ENCODE measurements at regions not wholly inside any gene's neighbourhood (a gene's known extent, or its start where the extent isn't known, plus 50 kb on each side); places are given as distances from the start of the nearest gene placed in this dataset.
"Not testable (repeated sequence)": the region's sequence is repeated elsewhere in the genome, so short reads cannot be mapped to it uniquely, and the experiment has no call there.

DNA sequence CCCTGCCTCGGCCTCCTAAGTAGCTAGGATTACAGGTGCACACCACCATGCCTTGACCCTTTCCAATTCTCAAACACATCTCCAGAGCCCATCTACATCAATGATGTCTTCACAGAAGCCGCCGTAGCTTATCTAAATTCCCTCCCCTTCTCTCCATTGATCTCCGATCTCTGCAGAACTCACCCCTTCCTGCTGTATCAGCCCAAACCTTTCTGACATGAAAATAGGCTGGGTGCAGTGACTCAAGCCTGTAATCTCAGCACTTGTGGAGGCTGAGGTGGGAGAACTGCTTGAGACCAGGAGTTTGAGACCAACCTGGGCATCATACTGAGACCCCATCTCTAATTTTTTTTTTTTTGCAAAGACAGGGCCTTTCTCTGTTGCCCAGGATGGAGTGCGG is 406.6 kb upstream of the AMELY start:
- no peak for DNase-seq (ENCODE audit: low spot score)

DNA sequence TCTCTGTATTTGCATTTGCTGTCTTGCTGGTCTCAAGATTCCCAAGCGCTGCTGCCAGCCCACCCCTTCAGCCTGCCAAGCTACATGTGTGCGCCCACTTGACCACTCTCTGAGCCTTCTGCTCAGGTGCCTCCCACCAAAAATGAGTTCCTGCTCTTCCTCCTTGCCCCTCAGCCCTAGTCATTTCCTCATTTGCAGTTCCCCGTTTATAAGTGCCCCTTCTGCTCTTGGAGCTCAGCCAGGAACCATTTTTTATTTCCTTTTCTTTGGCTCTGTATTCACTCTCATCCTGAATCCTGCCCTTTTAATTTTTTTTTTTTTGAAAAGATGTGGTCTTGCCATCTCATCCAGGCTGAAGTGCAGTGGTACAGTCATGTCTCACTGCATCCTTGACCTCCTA is 406.0 kb upstream of the AMELY start:
- no peak for DNase-seq (ENCODE audit: low spot score)

DNA sequence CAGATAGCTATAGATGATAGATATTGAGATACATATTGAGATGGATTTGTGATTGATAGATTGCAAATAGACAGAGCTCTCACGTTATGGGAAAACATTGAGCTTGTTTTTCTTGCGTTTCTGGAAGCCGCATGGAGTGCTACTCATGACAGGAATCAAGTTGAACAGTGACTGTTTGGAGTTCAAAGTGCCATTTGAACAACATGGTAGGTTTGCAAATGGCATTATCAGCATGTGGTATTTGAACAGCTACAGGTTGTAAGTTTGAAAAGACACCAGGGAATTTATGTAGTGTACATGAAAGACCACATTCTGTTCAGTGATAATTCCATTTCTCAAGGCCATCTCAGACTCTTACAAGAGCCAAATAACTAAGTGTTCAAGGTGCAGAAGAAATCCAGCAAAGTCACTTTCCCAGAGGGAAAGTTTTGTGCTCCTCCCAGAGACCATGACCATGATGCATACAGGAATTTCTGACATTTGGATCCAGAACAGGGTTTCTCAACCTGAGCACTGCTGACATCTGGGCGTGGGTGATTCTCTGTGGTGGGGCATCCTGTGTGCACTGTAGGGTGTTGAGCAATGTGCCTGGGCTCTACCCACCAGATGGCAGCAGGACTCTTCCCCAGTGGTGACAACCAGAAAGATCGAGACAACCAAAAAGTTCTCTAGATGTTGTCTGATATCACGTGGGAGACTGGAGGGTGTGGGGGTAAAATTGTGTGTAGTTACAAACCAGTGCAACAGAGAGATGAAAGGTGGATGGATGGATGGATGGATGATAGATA is 399.1 kb upstream of the AMELY start:
- DNase-seq (ENCODE audit: low spot score): no peak

DNA sequence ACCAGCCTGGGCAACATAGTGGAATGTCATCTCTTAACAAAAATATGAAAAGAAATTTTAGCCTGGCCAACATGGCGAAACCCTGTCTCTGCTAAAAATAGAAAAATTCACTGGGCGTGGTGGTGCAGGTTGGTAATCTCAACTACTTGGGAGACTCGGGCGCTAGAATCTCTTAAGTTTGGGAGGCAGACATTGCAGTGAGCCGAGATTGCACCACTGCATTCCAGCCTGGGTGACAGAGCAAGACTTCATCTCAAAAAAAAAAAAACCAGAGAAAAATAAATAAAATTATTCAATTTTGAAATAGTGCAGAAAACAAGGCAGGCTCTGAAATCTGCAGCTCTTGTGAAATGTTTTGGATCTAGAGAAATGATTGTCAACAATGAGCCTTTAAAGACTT is 397.3 kb upstream of the AMELY start:
- no peak for DNase-seq (ENCODE audit: low spot score)

DNA sequence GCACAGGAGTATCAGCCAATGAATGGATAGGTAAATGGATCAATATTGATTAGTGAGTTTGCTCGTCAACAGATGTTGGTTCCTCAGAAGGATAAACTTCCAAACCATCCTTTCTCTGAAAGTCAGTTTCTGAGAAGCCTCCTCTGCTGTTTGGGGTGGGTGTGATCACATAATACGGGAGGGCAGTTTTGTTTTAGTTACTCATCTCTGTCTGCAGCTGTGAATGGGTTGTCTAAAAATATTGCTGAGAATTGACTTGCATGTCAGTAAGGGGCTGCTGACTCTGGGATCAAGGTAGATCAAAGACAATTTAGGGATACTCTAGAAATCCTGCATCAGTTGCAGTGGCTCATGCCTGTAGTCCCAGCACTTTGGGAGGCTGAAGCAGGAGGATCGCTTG is 390.8 kb upstream of the AMELY start:
- DNase-seq (ENCODE audit: low spot score): no peak

DNA sequence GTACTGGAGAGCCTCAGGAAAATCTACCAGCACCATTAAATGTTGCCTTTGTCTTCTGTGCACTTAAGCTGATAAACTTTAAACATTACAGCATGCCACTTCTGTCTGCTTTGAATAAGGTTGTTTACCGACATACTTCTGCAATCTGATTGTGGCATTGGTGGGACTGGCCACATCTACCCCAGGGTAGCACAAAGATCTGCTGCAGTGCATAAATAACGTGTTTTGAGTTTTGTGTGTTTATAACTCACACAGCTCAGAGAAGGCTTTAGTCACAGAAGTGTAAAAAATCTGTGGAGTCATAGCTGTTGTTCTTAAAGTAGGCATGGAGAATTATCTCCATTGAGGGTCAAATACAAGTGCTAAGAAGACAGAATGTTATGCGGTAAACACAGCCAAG is 388.4 kb upstream of the AMELY start:
- peak; percentile 20 for DNase-seq (ENCODE audit: low spot score)

DNA sequence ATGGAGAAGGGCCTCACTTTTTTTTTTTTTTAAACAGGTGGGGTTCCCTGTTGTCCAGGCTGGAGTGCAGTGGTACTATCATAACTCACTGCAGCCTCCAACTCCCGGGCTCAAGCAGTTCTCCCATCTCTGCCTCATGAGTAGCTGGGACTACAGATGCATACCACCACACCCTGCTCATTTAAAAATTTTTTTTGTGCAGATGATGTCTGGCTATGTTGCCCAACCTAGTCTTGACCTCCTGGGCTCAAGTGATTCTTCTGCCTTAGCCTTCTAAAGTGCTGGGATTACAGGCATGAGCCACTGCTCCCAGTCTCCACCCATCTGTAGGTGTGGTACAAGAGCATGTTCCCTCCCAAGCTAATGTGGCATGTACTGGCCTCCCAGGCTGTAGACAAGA is 380.6 kb upstream of the AMELY start:
- DNase-seq (ENCODE audit: low spot score): peak; percentile 22

DNA sequence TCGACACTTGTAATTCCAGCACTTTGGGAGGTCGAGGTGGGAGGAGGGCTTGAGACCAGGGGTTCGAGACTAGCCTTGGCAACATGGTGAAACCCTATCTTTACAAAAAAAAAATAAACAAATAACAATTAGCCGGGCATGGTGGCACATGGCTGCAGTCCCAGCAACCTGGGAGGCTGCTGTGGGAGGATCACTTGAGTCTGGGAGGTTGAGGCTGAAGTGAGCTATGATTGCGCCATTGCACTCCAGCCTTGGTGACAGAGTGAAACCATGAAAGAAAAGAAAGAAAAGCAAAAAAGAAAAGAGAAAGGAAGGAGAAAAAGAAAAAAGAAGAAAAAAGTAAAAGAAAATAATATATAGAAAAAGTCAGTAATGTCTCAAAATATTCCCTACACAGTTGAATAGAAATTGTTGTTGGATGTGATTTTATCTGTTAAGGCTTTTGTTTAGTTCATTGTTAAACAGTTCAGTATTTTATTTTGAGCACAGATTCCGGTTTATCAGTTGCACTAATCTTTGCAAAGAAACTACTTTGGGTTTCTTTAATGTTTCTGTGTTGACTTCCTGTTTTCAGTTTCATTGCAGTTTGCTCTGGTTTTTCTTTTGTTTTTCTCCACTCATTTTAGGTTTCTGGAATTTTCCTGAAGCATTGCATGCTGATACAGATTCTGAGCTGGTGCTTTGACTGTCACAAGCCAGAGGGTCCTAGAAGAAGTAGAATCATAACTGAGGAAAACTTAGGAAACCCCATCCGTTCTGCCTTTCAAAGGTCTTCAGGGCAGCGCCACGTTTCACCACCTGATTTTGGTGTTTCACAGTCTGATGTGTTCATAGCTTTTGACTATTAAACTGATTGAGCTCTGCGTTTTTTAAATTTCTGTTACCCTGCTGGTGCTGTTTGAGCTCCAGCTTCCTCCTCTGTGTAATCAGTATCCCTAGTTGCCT is 378.6 kb upstream of the AMELY start:
- DNase-seq (ENCODE audit: low spot score): no peak

DNA sequence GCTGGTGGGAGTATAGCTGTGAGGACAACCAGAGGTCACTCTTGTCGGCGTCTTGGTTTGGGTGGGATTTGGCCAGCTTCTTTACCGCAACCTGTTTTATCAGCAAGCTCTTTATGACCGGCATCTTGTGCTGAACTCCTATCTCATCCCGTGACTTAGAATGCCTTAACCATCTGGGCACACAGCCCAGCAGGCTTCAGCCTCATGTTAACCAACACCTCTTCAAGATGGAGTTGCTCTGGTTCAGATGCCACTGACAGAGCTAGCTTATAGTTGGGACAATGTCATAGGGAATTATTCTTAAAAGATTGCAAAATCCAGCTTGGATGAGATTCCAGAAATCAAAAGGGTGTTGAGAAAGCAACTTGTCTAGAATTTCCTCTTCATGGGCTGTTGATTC is 377.1 kb upstream of the AMELY start:
- DNase-seq (ENCODE audit: low spot score): peak; percentile 63

DNA sequence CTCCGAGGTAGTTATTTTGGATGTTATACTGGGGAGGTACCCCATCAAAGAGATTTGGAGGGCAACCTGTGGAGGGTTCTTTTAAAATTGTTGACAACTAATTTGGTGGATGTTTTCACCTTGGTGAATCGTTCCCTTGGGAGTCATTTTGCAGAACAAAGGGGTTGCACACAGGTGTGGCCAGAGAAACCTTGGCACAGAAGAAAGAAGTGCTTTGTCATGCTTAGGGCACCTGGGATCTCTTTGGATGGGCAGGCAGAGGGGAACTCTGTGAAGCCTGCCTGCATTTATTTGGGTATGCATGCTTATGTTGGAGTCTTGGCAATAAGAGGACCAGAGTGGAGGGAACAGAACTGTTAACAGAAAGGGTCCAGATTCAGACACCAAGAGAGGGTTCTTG is 376.4 kb upstream of the AMELY start:
- not testable (repeated sequence) for DNase-seq (ENCODE audit: low spot score)

DNA sequence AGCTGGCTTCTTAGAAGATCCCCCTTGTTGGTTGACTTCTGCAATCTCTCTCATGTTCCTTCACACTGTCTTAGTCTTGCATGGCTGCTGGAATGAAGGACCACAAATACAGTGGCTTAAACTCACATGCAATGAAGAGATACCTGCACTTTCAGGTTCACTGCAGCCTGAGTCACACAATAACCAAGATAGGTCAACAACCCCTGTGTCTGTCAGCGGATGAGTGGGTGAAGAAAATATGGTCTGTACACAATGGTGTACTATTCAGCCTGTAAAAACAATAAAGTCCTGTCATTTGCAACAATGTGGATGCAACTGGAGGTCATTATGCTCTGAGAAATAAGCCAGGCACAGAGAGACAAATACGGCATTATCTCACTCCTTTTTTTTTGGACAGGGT is 373.8 kb upstream of the AMELY start:
- no peak for DNase-seq (ENCODE audit: low spot score)

DNA sequence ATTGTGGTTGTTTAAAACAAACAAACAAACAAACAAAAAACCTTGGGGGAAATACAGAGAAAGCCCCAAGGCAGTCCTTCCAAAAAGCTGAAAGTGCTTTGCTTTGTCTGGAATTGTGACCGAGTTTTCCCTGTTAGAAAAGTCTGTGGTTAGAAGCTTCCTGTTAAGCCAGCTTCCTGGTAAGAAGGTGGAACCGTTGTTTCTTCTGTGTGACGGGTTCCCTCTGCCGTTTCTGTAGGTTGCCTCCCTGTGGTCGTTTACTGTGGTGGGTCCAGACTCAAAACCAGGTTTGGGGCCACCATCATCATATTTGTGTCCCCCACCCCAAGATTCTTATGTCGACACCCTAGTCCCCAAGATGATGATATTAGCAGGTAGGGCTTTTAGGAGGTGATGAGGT is 371.4 kb upstream of the AMELY start:
- no peak for DNase-seq (ENCODE audit: low spot score)

DNA sequence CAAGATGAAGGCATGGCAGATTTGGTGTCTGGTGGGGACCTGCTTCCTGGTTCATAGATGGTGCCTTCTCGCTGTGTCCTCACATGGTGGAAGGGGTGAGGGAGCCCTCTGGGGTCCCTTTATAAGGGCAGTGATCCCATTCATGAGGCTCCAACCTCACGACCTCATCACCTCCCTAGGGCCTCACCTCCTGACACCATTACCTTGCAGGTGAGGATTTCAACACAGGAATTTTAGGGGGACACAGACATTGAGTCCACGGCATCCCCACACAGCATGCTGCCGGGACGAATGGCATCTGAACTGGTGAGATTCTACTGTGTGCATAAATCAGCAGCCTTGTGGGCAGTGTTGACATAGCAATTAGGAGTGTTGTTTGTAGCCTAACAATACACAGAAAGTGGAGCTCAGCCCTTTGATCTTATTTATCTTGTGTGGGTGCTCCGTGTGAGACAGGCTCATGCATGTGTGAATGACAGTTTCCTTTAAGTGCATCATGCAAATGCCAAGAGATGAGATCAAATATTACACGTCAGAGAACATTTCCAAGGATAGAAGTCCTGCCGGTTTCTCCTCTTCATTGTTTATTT is 368.7 kb upstream of the AMELY start:
- DNase-seq (ENCODE audit: low spot score): not testable (repeated sequence)

DNA sequence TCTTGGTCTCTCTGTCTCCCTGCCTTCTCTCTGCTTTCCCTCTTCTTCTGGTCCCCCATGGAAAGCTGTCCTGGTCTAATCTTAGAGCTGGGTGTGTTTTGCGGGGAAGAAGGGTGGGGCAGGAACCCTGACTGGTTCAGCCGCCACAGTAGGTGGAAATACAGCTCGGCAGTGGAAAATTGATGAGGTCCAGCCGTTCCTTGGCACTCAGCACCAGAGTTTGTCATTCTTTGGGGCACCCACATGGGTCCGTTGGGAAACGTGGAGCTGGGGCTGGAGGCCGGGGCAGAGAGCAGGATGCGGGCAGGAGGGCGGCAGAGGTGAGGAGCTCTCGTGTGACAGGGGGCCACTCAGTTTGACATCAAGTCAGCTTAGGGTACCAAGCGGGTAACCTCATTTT is 364.2 kb upstream of the AMELY start:
- peak; percentile 8 for DNase-seq (ENCODE audit: low spot score)

DNA sequence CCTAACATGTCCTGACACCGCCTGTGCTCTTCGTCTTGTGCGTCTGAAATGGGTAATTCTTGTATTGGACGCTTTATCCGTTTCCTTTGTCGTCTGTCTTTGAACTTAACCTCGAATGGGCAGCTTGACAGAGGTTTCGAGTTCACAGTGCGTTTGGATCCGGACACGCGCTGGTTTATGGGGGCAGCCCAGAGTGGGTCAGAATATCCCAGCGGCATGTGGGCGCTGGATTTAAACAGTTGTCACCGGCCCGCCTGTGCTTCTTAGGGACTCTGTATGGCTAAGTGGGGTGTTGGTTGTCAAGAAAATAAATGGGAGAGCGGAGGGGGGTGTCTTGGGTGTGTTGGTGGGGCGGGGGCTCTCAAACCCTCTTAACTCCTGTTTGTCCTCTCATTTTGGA is 363.5 kb upstream of the AMELY start:
- DNase-seq (ENCODE audit: low spot score): no peak

DNA sequence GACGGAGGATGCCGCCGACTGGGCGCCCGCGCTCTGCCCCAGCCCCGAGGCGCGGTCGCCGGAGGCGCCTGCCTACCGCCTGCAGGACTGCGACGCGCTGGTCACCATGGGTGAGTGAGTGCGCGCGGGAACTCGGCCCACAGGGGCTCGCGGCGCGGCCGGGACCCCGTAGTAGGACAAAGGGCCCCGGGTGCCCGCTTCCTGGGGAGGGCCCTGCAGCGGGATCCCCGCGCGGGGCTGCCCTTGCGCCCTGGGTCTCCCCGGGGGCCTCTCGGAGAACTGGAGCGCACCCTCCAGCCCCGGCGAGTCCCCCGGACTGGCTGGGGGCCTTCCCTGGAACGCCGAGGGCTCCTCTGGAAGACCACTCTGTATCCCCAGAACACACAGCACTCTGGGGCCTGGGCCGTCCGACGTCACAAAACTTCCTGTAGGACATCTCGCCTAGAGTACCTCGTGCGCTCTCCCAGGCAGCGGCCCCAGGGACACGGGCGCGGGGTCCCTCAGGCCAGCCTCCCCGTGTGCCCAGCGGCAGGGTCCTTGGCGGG is 362.9 kb upstream of the AMELY start:
- peak; percentile 24 for DNase-seq (ENCODE audit: low spot score)

DNA sequence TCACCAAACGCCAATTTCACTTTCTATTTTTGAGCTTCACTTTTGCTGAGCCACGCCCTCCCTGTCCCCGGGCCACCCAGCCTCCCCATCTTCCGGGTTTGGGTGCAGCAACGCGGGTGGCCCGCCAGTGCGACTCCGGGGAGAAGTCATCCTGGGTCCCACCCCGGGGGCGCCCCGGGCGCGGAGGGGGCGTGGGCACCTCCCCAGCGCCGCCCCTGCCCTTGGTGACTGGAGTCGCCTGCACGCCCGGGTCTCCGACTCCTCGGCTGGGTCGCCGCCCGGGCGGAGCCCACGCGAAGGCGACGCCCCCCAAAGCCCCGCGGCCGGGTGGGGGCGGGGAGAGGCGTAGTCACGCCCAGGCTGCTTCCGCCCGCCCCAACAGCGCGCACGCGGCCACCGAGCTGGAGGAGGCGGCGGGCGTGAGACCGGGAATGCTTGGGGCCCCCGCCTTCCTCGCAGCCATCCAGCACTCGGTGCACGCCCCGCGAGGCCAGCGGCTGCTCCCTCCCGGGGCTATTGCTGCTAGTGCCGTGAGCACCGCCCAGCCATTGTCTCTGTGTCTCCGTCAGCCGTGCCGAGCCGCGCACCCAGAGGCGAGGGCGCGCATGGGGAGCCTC is 362.1 kb upstream of the AMELY start:
- DNase-seq (ENCODE audit: low spot score): peak; percentile 76

DNA sequence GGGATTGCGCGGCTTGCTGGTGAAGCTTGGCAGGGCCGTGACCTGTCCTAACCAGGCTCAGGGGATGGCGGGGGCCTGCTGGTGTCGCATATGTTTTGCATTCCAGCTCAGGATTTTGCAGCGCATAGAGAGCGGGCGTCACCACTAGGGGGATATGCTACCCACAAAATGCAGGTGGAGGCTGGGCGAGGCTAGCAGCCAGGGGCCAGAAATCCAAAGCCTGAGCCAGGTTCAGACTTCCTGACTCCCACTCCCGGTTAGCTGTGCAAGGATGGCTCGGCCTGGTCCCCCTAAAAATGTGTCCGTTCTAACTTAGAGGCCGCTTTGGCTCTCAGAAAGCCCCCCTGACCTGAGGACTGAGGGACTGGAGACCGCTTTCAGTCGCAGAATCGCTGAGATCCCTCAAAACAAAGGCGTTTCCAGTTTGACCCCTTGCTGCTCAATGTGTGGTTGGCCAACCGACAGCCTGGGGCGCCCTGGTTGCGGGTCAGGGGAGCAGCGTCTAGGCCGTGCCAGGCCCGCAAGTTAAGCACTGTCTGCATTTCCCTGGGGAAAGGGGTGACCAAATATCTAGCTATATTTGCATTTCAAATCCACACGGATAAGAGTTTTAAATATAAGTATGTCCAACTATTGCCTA is 361.1 kb upstream of the AMELY start:
- peak; percentile 48 for DNase-seq (ENCODE audit: low spot score)

DNA sequence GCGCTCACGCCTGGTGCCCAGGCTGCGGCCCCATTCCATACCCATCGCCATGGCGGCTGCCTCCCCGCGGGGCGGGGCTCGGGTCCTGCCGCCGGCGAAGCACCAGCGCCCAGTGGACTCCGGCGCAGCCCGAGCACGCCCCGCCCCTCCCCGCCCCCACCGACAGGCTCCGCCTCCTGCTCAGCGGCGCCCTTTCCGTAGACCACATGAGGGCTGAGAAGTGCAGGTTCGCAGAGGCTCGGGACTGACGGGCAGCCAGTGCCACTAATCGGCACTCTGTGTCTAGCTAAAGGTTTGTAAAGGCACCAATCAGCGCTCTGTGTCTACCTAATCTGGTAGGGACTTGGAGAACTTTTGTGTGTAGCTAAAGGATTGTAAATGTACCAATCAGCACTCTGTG is 352.2 kb upstream of the AMELY start:
- DNase-seq (ENCODE audit: low spot score): no peak

DNA sequence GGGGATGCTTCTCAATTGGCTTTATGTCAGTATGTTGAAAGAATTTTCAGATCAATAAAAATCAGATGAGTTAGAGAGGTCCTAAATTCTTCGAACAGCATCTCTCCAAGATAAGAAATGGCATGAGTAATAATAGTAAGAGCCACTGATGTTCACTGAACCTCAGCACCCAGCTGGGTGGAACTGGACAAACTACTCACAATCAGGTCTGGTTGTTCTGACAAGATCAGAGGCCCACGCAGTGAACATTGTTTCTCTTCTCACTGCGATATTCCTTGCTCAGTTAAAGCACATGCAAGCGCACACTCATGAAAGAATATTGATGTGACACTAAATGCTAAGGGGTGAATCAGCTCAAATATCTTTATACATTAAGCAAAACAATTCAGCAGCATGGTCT is 351.0 kb upstream of the AMELY start:
- DNase-seq (ENCODE audit: low spot score): no peak

DNA sequence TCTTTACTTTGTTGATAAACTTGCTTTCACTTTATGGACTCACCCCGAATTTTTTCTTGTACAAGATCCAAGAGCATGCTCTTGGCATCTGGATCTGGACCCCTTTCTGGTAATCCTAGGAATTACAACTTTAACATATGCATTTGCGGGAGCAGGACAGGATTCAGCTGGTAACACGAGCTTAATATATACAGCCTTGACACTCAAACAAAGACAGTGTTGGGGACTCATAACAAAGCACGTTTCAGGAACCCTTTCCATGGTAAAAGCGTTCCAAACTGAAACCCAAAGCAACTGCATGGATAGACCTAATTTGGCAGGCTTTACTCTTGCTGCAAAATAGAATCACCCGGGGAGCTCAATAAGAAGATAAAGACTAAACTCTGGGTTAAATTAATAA is 349.7 kb upstream of the AMELY start:
- DNase-seq (ENCODE audit: low spot score): no peak

Measured in umbilical cord (tissue), 1 donor.